GM12892 (cell line): ENCODE measurements at regions not wholly inside any gene's neighbourhood (a gene's known extent, or its start where the extent isn't known, plus 50 kb on each side); places are given as distances from the start of the nearest gene placed in this dataset.

ENCODE experiments used
- DNase-seq: peaks from one replicate; pipeline ENCODE4 v3.0.0; 2011; ENCODE audit not compliant: insufficient read length
- FAIRE-seq: peaks from 2 replicates; lab custom pipeline; 2011; peaks lifted over from hg19 to GRCh38; lab: Jason Lieb, UNC
- POLR2A ChIP-seq: IDR thresholded peaks from 2 replicates; pipeline ENCODE4 v1.6.1; 2011; ENCODE audit warnings: low read depth, low read length, control low read depth
- POLR2AphosphoS5 ChIP-seq: IDR thresholded peaks from 2 replicates; pipeline ENCODE4 v1.6.1; 2011; ENCODE audit warnings: low read depth, low read length, control low read depth
- TAF1 ChIP-seq: IDR thresholded peaks from 2 replicates; pipeline ENCODE4 v1.6.1; 2011; ENCODE audit warnings: low read depth, mild to moderate bottlenecking, control low read depth, low read length, borderline replicate concordance

DNA sequence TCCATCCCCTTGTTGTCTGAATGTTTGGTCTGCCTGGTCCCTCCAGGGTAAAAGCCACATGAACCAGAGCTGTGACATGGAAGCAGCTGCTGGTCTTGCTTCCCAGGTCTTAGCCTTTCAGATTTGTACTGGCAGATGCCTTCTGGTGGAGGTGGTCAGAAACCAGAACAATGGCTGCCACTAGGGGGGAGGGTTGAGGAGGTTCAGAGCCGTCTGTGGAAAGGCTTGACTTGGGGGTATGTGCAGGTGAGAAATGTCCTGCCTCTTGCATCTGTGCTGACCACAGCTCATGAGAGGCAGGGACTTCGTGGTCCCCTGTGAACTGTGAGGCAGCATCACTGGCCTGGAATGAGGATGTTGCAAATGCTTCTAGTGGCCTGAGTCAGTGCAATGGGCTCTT is 144.2 kb upstream of the WDR1 start:
- DNase-seq (no peak), FAIRE-seq (no peak)
- TF ChIP-seq POLR2A (no peak), POLR2AphosphoS5 (no peak), TAF1 (no peak)

DNA sequence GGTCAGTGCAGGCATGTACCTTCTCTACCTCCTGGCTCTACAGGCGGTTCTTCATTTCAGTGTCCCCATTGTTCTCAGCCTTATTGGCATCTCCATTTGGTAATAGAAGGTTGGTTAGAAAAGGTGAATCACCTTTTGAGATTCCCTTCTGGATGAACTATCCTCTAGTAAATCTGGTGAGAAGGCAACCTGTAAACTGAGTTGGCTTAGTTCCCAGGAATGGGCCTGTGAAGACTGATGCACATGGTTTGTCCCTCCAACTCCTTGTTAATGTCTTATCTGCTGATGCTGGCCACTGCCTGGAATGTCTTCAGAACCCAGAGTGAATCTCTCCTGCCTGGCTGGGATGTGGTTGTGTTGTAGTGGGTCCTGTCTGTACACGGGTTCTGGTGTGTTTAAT is 143.4 kb upstream of the WDR1 start:
- FAIRE-seq (no peak), DNase-seq (no peak)
- TF ChIP-seq POLR2A (no peak), POLR2AphosphoS5 (no peak), TAF1 (no peak)

DNA sequence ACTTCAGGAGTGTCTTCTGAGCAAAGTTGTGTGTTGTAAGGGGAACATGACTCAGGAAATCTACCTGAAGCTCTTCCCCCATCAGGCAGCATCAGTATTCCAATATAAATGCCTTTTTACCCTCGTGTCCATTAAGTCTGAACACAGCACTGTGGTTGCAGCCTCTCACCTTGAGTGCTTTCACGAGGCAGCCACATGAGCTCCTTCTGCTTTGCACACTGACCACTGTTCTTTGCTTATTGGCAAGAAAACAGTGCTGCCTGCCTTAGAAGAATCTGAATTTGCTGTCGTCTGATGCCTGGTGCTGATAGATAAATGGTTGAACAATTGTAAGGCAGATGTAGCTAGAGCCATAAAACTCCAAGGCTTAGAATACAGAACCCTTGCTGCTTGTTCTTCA is 139.6 kb upstream of the WDR1 start:
- FAIRE-seq (no peak), DNase-seq (no peak)
- no peak for TF ChIP-seq POLR2AphosphoS5
- no peak for TF ChIP-seq TAF1
- TF ChIP-seq POLR2A, result no peak

DNA sequence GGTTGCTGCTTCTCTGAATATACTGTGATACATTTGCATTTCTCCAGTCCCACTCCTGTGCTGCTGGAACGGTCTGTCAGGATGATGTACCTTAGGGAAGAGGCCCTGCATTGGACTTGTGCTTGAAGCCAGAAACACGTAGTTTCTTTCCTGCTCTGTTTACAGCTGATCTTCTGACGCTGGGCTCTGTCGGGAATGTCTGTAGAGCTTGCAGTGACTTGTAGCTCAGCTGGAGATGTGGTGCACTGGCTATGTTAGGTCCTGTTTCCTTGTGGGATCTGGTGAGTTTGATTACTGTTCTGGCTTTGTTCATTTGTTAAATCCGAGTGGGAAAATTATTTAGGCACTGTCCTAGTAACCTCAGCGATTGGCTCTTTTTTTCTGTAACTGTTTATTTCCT is 137.2 kb upstream of the WDR1 start:
- TF ChIP-seq TAF1, result no peak
- TF ChIP-seq POLR2AphosphoS5, result no peak
- no peak for TF ChIP-seq POLR2A
- no peak for DNase-seq
- FAIRE-seq, result no peak

DNA sequence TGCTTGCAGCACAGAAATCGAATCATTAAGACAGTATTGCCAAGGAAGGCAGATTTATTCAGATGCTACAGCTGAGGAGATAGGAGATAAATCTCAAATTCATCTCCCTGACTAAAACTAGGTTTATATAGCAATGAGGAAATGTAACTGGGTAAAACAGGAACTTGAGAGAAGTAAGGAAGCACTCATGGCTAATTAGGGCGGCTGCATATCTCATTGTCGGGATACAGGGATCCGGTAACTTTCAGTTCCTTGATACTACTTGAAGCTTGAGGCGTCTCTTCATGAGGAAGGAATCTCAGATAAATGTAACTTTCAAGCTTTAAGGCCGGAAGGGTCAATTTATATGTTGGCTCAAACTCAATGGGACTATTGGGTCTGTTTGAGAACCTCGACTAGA is 129.2 kb upstream of the WDR1 start:
- no peak for DNase-seq
- TF ChIP-seq POLR2A (no peak), TAF1 (no peak), POLR2AphosphoS5 (no peak)
- no peak for FAIRE-seq

DNA sequence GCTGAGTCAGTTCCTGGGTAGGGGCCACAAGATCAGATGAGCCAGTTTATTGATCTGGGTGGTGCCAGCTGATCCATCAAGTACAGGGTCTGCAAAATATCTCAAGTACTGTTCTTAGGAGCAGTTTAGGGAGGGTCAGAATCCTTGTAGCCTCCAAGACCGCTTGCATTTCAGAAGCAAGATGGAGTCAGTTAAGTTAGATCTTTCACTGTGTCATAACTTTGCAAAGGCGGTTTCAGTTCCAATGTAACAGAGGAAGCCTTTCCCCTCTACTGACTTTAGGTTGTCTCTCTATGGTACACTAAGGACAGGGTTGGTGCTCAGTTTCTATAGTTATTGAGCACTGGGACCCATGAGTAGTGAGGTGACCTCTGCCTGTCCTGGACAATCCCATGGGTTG is 127.3 kb upstream of the WDR1 start:
- FAIRE-seq (no peak), DNase-seq (no peak)
- no peak for TF ChIP-seq POLR2A
- no peak for TF ChIP-seq TAF1
- TF ChIP-seq POLR2AphosphoS5, result no peak

DNA sequence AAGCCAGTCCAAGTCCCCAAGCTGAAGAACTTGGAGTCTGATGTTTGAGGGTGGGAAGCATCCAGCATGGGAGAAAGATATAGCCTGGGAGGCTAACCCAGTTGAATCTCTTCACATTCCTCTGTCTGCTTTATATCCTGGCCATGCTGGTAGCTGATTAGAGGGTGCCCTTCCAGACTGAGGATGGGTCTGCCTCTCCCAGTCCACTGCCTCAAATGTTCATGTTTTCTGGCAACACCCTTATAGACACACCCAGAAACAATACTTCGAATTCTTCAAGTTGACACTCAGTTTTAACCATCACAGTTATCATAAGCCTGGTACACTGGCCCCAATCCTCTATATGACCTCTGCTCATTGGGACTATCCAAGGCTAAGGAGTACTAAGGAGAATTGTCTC is 124.1 kb upstream of the WDR1 start:
- DNase-seq (no peak), FAIRE-seq (no peak)
- TF ChIP-seq POLR2AphosphoS5 (no peak), POLR2A (no peak), TAF1 (no peak)

DNA sequence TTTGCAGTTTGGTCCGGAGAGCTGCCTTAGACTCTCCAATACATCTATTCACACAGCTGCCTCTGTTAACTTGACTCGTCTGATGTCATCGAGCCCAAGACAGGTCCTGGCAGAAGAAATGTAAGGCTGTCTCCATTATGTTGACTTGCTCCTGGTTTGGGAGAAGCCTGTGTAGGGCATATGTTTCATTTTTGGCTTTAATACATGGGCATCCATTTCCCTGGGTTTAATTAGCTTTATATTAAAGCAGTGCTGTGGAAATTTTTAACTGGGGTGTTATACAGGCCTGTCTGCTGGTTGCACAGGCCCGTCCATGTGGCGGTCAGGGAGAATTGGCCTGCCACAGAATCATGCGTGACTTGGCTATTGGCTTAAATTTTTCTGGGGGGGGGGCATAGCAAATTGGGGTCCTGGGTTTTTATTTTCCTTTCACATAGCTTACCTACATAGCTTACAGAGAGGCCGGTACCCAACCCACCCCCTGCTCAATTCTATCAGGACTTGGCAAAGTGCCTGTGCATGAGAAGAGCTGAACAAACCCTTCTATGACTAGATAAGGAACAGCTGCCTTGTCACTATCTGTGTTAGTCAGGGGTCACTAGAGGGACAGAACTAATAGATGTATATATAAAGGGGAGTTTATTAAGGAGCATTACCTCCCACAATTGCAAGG is 123.5 kb upstream of the WDR1 start:
- no peak for DNase-seq
- no peak for FAIRE-seq

DNA sequence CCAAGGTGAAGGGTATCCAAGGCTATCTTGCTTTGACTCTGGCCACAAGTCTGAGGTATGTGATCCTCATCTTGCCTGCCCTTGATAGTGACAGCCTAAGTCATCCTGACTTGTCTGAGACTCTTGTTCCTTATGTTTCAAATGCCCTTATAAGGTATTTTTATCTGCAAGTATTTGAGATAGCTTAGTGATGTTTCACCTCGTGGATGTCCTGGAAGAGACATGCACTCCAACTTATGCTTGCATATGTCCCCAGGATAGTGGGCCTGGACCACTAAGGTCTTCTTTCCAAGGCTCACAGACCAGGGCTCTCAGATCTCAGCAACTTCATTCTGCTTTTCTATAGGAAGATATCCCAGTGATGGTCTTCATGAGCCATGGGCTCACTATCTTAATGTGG is 120.5 kb upstream of the WDR1 start:
- FAIRE-seq, result no peak
- TF ChIP-seq TAF1 (no peak), POLR2AphosphoS5 (no peak), POLR2A (no peak)
- DNase-seq, result no peak

More for the DNA sequence above, 123.5 kb upstream of the WDR1 start:
- TF ChIP-seq TAF1, result no peak
- no peak for TF ChIP-seq POLR2AphosphoS5
- TF ChIP-seq POLR2A, result no peak

DNA sequence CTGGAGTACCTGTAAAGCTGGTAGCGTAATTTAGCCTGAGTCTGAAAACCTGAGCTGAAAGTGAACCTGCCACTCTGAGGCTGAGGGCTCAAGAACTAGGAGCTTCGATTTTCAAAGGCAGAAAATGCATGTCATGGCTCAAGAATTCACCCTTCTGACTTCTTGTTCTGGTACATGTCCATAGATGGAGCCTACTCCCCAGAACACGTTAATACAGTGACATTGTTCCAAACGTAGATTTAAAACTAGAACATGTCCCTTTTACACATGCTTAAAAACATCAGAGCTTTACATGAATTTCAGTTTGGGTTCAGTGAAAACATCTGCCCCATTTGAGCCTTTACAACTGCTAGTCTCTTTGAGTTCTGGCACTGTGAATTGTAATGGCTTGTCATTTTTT is 115.5 kb upstream of the WDR1 start:
- TF ChIP-seq POLR2AphosphoS5 (no peak), TAF1 (no peak), POLR2A (no peak)
- FAIRE-seq, result no peak
- DNase-seq, result no peak

DNA sequence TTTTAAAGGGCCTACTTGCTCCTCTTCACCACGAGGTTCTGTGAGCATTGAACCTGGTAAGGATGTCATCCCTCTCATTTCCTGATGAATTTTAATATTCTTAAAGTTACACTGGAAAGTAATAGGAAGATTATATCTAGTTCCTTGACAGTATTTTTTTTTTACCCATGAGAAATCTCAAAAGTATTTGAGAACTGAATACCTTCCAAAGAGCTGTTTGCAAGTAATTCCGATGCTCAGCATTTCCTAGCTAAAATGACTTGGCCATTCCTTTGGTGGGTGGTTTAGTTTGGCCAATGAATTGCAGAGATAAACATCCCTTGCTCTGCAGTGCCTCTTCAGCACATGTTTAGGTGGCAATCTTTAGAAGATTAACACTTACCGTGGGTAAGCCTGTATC is 110.2 kb upstream of the WDR1 start:
- no peak for FAIRE-seq
- TF ChIP-seq POLR2A, result no peak
- no peak for TF ChIP-seq POLR2AphosphoS5
- TF ChIP-seq TAF1, result no peak
- no peak for DNase-seq

DNA sequence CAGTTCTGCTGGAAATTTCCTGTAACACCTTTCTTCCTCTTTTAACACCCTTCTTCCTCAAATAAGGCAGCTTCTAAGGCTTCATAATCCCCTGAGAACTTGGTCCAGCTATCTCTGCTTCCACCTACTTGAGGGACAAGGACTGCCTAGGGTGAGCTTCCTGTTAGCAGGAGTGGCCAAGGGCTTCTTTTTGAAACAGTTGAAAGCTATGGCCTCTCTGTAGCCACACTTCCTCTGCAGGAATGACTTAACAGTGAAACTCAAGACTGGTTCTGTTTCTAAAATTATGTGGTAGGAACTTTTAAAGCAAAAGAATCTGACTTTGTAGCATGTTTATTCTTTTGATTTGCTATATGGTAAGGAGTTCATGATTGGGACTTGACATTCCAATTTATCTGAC is 108.5 kb upstream of the WDR1 start:
- DNase-seq (no peak), FAIRE-seq (no peak)
- no peak for TF ChIP-seq TAF1
